ENCODE measurements at regions not wholly inside any gene's neighbourhood (a gene's known extent, or its start where the extent isn't known, plus 50 kb on each side); places are given as distances from the start of the nearest gene placed in this dataset.

- no peaks in the 10 kb centered on the region for H3K9me3 ChIP-seq (ENCODE audit: severe bottlenecking)
- no peaks in the 10 kb centered on the region for H3K36me3 ChIP-seq
- no peak overlapping the region for H3K27ac ChIP-seq
- TF ChIP-seq CTCF (IDR thresholded peaks at IDR 0.05; ENCODE audit: low read depth, low read length): no peak
- no peaks in the 10 kb centered on the region for H3K27me3 ChIP-seq (ENCODE audit: insufficient read depth, low read depth, severe bottlenecking)
- H3K4me3 ChIP-seq (ENCODE audit: low read depth, low read length): no peak overlapping the region
- DNase-seq: peak; percentile 26
These were observed 76.6 kb upstream of the TMPO start for GRCh38 chr12:98438656-98439230.

- Histone ChIP-seq H3K9me3 (ENCODE audit: severe bottlenecking) (no peaks in the 10 kb centered on the region), H3K4me3 (ENCODE audit: low read depth, low read length) (no peak overlapping the region), H3K27ac (no peak overlapping the region), H3K36me3 (no peaks in the 10 kb centered on the region), H3K27me3 (ENCODE audit: insufficient read depth, low read depth, severe bottlenecking) (no peaks in the 10 kb centered on the region)
- DNase-seq: no peak
- no peak for TF ChIP-seq CTCF (IDR thresholded peaks at IDR 0.05; ENCODE audit: low read depth, low read length)
These were observed 75.9 kb upstream of the TMPO start for GRCh38 chr12:98439471-98439951.

GRCh38 chr12:98439981-98440581 is 75.3 kb upstream of the TMPO start:
- no peak for TF ChIP-seq CTCF (IDR thresholded peaks at IDR 0.05; ENCODE audit: low read depth, low read length)
- Histone ChIP-seq H3K27ac (no peak overlapping the region), H3K4me3 (ENCODE audit: low read depth, low read length) (no peak overlapping the region), H3K36me3 (no peaks in the 10 kb centered on the region), H3K9me3 (ENCODE audit: severe bottlenecking) (no peaks in the 10 kb centered on the region), H3K27me3 (ENCODE audit: insufficient read depth, low read depth, severe bottlenecking) (no peaks in the 10 kb centered on the region)
- DNase-seq: no peak

- H3K27ac ChIP-seq: no peak overlapping the region
- no peaks in the 10 kb centered on the region for H3K36me3 ChIP-seq
- H3K4me3 ChIP-seq (ENCODE audit: low read depth, low read length): no peak overlapping the region
- no peak for DNase-seq
- H3K9me3 ChIP-seq (ENCODE audit: severe bottlenecking): no peaks in the 10 kb centered on the region
- H3K27me3 ChIP-seq (ENCODE audit: insufficient read depth, low read depth, severe bottlenecking): no peaks in the 10 kb centered on the region
- TF ChIP-seq CTCF (IDR thresholded peaks at IDR 0.05; ENCODE audit: low read depth, low read length): no peak
These were observed 69.3 kb upstream of the TMPO start for GRCh38 chr12:98446060-98446459.

- TF ChIP-seq CTCF (IDR thresholded peaks at IDR 0.05; ENCODE audit: low read depth, low read length): no peak
- DNase-seq: no peak
- Histone ChIP-seq H3K27ac (no peak overlapping the region), H3K36me3 (no peaks in the 10 kb centered on the region), H3K4me3 (ENCODE audit: low read depth, low read length) (no peak overlapping the region), H3K9me3 (ENCODE audit: severe bottlenecking) (no peaks in the 10 kb centered on the region), H3K27me3 (ENCODE audit: insufficient read depth, low read depth, severe bottlenecking) (no peaks in the 10 kb centered on the region)
These were observed 68.7 kb upstream of the TMPO start for GRCh38 chr12:98446682-98447081.

- no peak for TF ChIP-seq CTCF (IDR thresholded peaks at IDR 0.05; ENCODE audit: low read depth, low read length)
- Histone ChIP-seq H3K4me3 (ENCODE audit: low read depth, low read length) (no peak overlapping the region), H3K36me3 (no peaks in the 10 kb centered on the region), H3K9me3 (ENCODE audit: severe bottlenecking) (no peaks in the 10 kb centered on the region), H3K27me3 (ENCODE audit: insufficient read depth, low read depth, severe bottlenecking) (no peaks in the 10 kb centered on the region), H3K27ac (no peak overlapping the region)
- DNase-seq: no peak
These were observed 65.8 kb upstream of the TMPO start for GRCh38 chr12:98449584-98449983.

All from WERI-Rb-1 (cell line).